ENCODE measurements at regions not wholly inside any gene's neighbourhood (a gene's known extent, or its start where the extent isn't known, plus 50 kb on each side); places are given as distances from the start of the nearest gene placed in this dataset.

- intact Hi-C loops (cut with micrococcal nuclease; ENCODE audit: unreplicated experiment) = no loop called here
- TF ChIP-seq, protein P1, sequence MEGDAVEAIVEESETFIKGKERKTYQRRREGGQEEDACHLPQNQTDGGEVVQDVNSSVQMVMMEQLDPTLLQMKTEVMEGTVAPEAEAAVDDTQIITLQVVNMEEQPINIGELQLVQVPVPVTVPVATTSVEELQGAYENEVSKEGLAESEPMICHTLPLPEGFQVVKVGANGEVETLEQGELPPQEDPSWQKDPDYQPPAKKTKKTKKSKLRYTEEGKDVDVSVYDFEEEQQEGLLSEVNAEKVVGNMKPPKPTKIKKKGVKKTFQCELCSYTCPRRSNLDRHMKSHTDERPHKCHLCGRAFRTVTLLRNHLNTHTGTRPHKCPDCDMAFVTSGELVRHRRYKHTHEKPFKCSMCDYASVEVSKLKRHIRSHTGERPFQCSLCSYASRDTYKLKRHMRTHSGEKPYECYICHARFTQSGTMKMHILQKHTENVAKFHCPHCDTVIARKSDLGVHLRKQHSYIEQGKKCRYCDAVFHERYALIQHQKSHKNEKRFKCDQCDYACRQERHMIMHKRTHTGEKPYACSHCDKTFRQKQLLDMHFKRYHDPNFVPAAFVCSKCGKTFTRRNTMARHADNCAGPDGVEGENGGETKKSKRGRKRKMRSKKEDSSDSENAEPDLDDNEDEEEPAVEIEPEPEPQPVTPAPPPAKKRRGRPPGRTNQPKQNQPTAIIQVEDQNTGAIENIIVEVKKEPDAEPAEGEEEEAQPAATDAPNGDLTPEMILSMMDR (IDR thresholded peaks at IDR 0.05; ENCODE audit: insufficient read depth in 1 of 2, low read depth in 1 of 2, low read length in 1 of 2, severe bottlenecking in 1 of 2, unreplicated experiment in 1 of 2) = no peak
- Mint-ChIP-seq H3K9me3 (ENCODE audit: unreplicated experiment) (no peaks in the 10 kb centered on the region), H3K36me3 (ENCODE audit: insufficient read depth, unreplicated experiment) (no peaks in the 10 kb centered on the region), H3K4me3 (ENCODE audit: unreplicated experiment) (no peak overlapping the region), H3K4me1 (ENCODE audit: low read depth, unreplicated experiment) (no peaks in the 10 kb centered on the region), H3K27ac (ENCODE audit: unreplicated experiment) (no peak overlapping the region), H3K27me3 (ENCODE audit: insufficient read depth, unreplicated experiment) (peaks cover 6% of the 10 kb centered on the region)
- CTCF ChIA-PET = no interaction called here
- Histone ChIP-seq H3K27me3 (replicated peaks; ENCODE audit: control insufficient read depth, insufficient read depth, low read length) (no peaks in the 10 kb centered on the region), H3K4me3 (ENCODE audit: low read depth, low read length) (no peak overlapping the region), H3K4me1 (no peaks in the 10 kb centered on the region), H3K36me3 (ENCODE audit: control insufficient read depth, insufficient read depth, low read length) (no peaks in the 10 kb centered on the region), H3K9me3 (no peaks in the 10 kb centered on the region)
- DNase-seq = no peak
- POLR2A ChIA-PET = no interaction called here
- no TSS peak for BruUV-seq (replicated peaks)
Observed at GRCh38 chr13:107753291-107753690, 462.0 kb downstream of the LIG4 start.

- Mint-ChIP-seq H3K27me3 (ENCODE audit: insufficient read depth, unreplicated experiment) (no peaks in the 10 kb centered on the region), H3K36me3 (ENCODE audit: insufficient read depth, unreplicated experiment) (no peaks in the 10 kb centered on the region), H3K4me1 (ENCODE audit: low read depth, unreplicated experiment) (no peaks in the 10 kb centered on the region), H3K4me3 (ENCODE audit: unreplicated experiment) (no peak overlapping the region), H3K9me3 (ENCODE audit: unreplicated experiment) (no peaks in the 10 kb centered on the region), H3K27ac (ENCODE audit: unreplicated experiment) (no peak overlapping the region)
- CTCF ChIA-PET = no interaction called here
- Histone ChIP-seq H3K36me3 (ENCODE audit: control insufficient read depth, insufficient read depth, low read length) (no peaks in the 10 kb centered on the region), H3K4me3 (ENCODE audit: low read depth, low read length) (no peak overlapping the region), H3K4me1 (no peaks in the 10 kb centered on the region), H3K9me3 (no peaks in the 10 kb centered on the region), H3K27me3 (replicated peaks; ENCODE audit: control insufficient read depth, insufficient read depth, low read length) (no peaks in the 10 kb centered on the region)
- BruUV-seq (replicated peaks) = no TSS peak
- DNase-seq = no peak
- POLR2A ChIA-PET = no interaction called here
- intact Hi-C loops (cut with micrococcal nuclease; ENCODE audit: unreplicated experiment) = loop anchor here (2.0 kb wide), 1 partner anchor 411 kb away; no protein-coding TSS in a partner anchor
- TF ChIP-seq, protein P1 (IDR thresholded peaks at IDR 0.05; ENCODE audit: insufficient read depth in 1 of 2, low read depth in 1 of 2, low read length in 1 of 2, severe bottlenecking in 1 of 2, unreplicated experiment in 1 of 2) = no peak
Observed at GRCh38 chr13:107743983-107744382, 471.4 kb downstream of the LIG4 start.

DNA sequence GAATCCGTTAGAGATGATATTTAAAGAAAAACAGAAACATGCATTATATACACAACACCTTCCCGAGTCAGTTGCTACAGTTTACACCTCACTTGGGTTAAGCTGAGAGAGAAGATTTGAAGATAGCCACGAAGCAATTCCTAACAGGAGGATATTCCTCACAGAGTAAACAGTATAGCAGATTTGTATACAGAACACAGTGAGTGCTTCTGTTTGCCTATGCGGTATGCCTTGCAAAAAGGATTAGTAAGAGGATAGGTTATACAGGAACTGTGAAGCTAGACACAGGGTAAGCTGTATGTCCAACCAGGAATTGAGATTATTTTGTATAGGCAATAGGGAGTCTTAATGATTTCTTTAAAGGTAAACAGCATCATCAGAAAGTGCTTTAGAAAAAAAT lies 471.8 kb downstream of the LIG4 start:
- CTCF ChIA-PET = no interaction called here
- Histone ChIP-seq H3K9me3 (no peaks in the 10 kb centered on the region), H3K36me3 (ENCODE audit: control insufficient read depth, insufficient read depth, low read length) (no peaks in the 10 kb centered on the region), H3K4me3 (ENCODE audit: low read depth, low read length) (no peak overlapping the region), H3K27me3 (replicated peaks; ENCODE audit: control insufficient read depth, insufficient read depth, low read length) (no peaks in the 10 kb centered on the region), H3K4me1 (no peaks in the 10 kb centered on the region)
- H3K27ac Mint-ChIP-seq (ENCODE audit: unreplicated experiment) = no peak overlapping the region
- intact Hi-C loops (cut with micrococcal nuclease; ENCODE audit: unreplicated experiment) = loop anchor here (2.0 kb wide), 1 partner anchor 411 kb away; no protein-coding TSS in a partner anchor
- no peaks in the 10 kb centered on the region for H3K9me3 Mint-ChIP-seq (ENCODE audit: unreplicated experiment)
- no peaks in the 10 kb centered on the region for H3K27me3 Mint-ChIP-seq (ENCODE audit: insufficient read depth, unreplicated experiment)
- H3K4me3 Mint-ChIP-seq (ENCODE audit: unreplicated experiment) = no peak overlapping the region
- BruUV-seq (replicated peaks) = no TSS peak
- no peaks in the 10 kb centered on the region for H3K4me1 Mint-ChIP-seq (ENCODE audit: low read depth, unreplicated experiment)
- no peaks in the 10 kb centered on the region for H3K36me3 Mint-ChIP-seq (ENCODE audit: insufficient read depth, unreplicated experiment)
- POLR2A ChIA-PET = no interaction called here
- TF ChIP-seq, protein P1 (IDR thresholded peaks at IDR 0.05; ENCODE audit: insufficient read depth in 1 of 2, low read depth in 1 of 2, low read length in 1 of 2, severe bottlenecking in 1 of 2, unreplicated experiment in 1 of 2) = no peak
- no peak for DNase-seq
